Activated naive CD4-positive, alpha-beta T cell (primary cell): ENCODE measurements at regions not wholly inside any gene's neighbourhood (a gene's known extent, or its start where the extent isn't known, plus 50 kb on each side); places are given as distances from the start of the nearest gene placed in this dataset.

ENCODE experiments used
- DNase-seq, 4 experiments: peaks; one replicate each; lab custom pipeline; 2025; lab: John Stamatoyannopoulos, UW

DNA sequence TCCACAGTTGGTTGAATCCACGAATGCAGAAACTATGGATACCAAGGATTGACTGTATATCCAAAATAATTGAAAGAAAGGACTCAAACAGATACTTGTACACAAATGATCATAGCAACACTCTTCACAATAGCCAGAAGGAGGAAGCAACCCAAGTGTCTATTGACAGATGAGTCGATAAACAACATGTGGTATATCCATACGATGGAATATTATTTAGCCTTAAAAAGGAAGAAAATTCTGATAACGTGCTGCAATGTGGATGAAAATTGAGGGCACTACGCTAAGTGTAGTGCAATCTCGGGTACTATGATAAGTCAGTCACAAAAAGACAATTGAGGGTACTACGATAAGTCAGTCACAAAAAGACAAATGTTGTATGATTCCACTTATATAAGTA is 83.6 kb upstream of the CPEB4 start:
- DNase-seq, result no peak

DNA sequence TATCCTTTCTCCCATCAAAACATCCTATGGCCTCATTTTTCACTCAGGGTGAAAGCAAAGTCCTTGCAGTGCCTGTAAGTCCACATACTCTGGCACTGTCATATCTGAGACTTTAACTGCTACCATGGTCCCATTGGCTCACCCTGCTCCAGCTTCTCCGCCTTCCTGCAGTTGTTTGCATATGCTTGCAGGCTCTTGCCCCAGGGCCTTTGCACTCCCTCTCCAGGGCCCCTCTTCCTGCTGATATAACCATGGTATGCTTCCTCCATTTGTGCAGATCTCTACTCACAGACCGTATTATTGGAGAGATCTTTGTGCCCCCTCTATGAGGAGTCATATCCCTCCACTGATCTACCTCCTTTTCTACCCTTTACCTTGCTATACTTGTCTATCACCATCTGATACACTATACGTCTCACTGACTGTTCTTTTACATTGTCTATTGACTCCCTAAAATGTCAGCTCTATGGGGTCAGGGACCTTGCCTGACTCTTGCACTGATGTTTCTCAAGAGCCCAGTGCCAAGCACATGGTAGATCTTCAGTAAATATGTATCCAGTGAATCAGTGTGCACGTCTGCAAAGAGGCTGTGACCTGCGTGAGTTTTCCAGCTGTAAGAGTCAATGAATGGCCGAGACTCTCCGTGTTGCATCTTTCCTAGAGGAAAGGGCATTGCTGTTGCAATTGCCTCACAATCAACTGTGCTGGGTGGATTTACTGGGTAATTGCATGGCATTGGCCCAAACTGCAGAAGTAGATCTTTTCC is 81.7 kb upstream of the CPEB4 start:
- no peak for DNase-seq

DNA sequence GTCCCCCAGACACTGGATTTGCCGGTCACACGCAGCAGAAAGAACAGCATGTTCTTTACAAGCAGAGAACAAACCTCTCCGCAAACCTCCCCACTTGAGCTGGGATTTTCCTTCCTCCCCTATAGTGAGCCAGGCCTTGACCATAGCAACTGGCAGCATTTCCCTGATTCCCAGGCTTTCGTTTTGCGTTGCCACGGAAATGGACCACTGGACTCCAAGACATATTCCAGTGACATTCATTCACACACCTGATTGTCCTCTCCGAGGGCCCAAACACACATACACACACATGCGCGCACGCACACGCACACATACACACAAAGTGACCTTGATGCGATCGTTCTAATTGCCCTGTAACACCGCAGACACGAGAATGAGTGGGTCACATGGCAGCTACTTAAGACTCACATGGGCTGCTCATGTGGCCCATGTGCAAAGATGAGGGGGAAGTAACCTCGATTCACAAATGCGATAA is 80.9 kb upstream of the CPEB4 start:
- no peak for DNase-seq

DNA sequence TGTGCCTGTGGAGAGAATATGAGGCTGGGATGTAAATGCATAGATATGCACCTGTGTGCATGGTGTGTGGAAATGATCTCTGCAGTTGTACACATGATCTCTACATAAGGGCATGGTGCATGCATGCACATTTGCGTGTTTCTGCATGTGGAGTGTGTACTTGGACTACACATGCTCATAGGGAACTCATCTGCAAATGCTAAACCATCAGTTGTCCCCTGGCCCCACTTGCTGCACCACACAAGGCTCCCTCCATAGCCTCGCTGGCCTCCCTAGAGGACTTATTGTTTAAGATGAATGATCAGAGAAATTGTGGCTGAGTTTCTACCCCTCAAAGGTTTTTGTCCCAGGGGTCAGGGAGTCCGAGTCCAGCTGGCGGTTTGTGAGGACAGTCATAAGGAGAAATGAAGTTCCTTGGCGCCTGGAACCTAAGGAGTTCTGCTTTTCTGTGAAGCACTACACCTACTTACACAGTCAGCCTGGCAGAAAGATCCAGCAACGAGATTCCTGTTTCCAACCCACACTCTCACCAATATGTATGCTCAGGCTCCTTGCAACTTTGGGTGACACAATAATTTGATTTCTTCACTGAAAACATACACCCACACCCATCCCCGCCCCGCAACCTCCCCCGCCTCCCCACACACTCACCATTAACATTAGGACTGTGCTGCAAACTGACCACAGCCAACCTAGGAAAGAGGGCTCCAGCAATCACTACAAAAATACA is 79.9 kb upstream of the CPEB4 start:
- DNase-seq, result no peak

DNA sequence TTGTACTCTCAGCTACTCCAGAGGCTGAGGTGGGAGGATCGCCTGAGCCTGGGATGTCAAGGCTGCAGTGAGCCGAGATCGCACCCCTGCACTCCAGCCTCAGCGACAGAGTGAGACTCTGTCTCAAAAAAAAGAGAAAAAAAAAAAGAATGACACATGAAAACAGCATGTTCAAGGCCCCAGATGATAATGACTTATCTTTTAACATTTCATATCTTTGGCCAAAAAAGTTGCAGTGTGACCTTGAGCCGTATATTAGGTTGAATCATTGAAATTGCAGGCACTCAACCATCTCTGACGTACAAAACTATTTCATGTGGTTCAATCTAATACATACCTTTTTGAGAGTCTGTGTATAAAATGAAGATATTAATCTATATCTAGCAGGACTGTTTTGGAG is 79.1 kb upstream of the CPEB4 start:
- no peak for DNase-seq

DNA sequence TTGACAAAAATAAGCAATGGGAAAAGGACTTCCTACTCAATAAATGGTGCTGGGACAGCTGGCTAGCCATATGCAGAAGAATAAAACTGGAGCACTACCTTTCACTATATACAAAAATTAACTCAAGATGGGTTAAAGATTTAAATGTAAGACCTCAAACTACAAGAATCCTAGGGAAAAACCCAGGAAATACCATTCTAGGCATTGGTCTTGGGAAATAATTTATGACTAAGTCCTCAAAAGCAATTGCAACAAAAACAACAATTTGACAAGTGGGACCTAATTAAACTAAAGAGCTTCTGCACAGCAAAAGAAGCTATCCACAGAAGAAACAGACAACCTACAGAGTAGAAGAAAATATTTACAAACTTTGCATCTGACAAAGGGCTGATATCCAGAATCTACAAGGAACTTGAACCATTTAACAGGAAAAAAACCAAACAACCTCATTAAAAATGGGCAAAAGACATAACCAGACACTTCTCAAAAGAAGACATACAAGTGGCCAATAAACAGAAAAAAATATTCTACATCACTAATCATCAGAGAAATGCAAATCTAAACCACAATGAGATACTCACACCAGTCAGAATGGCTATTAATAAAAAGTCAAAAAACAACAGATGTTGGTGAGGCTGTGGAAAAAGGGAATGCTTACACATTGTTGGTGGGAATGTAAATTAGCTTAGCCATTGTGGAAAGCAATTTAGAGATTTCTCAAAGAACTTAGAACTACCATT is 75.2 kb upstream of the CPEB4 start:
- DNase-seq, result no peak

DNA sequence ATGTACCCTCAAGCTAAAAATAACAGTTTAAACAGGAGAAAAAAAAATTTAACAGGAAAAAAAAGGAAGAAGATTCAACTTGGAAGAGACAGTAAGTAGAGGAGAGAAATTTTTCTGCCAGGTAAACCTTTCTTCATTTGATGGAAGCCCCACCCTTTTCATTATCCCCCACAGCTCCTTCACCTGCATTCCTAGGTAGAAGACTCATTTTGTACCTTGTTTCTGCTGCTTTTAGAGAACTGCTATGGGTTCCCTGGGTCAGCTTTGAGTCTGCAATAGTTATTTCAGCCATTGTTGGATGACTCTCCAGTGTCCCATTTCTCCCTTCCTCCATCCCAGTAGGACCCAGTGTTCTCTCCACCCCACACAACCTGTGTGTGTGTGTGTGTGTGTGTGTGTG is 74.1 kb upstream of the CPEB4 start:
- DNase-seq, result no peak

DNA sequence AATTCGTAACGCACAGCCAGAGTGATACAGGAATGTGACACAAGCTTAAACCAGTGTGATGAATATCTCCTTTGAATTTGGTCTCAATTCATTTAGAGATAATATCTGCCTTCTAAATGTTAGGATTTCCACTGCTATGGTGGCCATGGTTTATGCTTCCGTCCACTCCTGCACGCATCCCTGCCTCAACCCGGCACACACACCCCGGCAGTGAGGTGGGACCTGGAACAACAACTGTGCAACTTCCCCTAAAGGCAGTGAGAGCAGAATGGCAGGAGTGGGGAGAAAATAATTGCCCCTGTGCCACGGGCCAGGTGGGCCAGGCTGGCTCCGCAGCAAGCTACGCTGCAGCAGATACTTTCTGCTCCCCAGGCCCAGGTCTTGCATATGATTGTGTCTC is 72.6 kb upstream of the CPEB4 start:
- DNase-seq, result no peak

DNA sequence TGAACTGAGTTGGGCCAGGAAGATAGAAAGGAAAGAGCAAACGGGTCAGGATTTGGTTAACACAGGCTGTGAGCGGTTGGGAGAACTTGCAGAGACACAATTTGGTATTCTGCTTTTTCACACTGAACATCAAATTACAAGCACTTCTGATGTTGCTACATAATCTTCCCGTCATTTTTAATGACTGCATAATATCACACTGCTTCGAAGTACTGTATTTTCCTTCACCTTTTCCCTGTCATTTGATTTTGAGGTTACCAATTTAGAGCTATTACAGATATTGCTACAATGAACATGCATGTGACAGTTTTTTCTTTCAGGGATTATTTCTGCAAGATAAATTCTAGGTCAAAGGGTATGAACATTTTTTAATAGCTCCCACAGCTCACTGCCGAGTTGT is 71.4 kb upstream of the CPEB4 start:
- DNase-seq, result no peak

DNA sequence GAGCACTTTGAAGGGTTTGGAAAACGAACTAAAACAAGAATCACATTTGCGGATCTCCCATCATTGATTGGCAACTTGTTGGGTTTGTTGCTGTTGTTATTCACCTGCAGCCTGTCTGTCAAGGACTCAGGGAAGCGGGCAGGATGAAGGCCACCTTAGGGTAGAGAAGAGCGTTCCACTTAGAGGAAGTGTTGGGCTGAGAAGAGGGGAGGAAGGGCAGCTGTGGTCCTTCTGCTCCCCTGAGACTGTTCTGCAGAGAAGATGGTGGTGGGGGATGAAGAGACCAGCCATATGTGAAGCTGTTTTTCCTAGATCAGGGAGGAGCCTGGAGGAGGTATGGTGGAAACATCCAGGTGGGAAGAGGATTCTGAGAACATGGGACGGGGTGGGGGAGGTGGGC is 70.6 kb upstream of the CPEB4 start:
- DNase-seq, result no peak

DNA sequence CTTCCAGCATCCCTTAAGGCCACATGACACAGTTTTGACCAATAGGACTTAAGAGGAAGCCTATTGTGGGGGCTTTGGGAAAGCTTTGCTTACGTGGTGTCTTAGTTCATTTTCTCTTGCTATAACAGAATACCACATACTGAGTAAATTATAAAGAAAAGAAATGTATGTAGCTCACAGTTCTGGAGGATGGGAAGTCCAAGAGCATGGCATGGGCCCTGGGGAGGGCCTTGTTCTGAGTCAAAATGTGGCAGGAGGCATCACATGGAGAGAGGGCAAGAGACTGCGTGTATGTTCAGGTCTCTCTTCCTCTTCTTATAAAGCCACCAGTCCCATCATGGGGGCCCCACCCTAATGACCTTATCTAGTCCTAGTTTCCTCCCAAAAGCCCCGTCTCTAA is 68.6 kb upstream of the CPEB4 start:
- no peak for DNase-seq

DNA sequence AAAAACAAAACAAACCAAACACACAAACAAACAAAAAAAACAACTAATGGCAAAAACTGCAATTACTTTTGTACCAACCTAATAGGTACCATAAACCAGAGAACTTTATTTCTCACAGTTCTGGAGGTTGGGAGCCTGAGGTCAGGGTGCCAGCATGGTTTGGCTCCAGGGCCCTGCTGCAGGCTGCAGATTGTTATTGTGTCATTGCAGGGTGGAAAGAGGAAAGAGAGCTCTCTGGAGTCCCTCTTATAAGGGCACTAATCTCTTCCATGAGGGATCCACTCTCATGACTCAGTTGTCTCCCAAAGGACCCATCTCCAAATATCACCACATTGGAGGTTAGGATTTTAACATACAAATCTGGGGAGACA is 64.9 kb upstream of the CPEB4 start:
- no peak for DNase-seq

DNA sequence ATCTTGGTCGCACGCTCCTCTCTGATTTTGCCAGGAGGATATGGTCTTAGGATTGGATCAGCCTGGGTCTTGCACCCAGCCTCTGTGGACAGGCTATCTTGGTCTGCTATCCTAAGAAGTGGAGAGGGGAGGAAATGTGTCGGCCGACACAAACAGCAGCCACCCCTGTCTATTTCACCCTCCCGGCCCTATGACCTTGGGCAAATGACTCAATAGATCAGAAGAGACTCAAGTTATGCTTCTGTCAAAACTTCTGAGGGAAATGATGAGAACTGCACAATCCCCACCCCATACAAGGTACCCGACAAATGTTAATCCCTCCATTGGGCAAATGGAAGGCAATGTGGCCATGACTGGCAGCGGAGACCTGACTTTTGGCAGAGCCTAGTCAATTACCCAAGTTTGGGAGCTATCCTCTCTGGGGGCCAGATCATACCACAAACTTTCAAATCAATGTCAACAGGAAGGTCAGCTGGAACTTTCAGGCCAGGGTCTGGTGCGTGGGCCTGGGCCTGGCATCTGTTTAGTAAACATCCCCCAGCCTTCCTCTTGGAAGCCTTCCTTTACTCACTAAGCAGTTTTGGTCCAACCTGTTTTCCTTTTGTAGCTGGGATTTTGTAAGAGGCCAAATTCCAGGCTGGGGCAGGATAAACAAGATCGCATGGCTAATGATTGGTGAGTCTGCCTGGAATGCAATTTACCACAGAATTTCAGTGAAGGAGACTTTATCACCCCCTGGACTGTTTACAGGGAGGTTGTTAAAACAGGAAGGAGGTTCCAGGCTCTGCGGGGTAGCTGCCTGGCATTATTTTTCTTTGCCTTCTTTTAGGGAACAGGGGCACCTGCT is 64.2 kb upstream of the CPEB4 start:
- no peak for DNase-seq

DNA sequence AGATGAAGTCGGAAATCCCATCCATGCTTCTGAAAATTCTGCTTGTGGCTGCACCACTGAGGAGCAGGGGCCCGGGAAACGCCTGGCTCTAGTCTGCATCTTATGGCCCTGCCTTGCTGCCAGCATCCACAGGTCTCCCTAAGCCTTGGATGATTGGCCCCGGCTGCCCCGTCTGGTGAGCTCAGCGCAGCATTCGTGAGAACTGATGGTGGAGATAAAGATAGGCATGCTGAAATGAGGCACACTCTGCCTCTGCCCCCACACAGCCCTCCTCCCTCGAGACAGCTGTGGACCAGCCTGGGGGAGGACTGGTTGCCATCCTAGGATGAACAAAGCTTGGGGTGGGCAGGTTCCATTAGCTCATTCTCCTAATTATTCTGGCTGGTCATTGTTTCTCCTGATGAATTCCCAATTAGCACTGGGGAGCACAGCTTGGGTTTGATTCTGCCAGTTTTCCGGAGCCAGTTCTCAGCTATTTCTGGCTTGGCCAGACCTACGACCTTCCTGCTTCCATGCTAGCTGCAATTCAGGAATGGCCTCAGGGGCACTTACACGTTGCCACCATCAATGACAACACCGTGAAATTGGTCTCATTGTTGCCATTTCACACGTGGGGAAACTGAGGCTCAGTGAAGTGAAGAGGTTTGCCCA is 62.8 kb upstream of the CPEB4 start:
- no peak for DNase-seq

DNA sequence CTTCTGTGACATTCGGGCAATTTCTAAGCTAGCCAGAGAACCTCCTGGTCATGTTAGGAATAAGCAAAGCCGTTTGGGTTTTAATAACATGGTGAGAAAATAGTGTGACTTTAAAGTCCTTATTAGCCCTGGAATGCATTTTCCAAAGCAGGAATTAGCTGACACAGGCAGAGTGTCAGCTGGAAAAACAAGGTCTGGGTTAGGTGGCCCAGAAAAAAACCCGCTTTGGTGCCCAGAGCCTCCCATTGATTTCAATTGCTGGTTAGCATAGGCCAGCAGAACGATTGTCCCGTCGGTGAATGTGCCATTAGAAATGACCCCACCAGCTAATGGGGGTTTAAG is 62.1 kb upstream of the CPEB4 start:
- no peak for DNase-seq

DNA sequence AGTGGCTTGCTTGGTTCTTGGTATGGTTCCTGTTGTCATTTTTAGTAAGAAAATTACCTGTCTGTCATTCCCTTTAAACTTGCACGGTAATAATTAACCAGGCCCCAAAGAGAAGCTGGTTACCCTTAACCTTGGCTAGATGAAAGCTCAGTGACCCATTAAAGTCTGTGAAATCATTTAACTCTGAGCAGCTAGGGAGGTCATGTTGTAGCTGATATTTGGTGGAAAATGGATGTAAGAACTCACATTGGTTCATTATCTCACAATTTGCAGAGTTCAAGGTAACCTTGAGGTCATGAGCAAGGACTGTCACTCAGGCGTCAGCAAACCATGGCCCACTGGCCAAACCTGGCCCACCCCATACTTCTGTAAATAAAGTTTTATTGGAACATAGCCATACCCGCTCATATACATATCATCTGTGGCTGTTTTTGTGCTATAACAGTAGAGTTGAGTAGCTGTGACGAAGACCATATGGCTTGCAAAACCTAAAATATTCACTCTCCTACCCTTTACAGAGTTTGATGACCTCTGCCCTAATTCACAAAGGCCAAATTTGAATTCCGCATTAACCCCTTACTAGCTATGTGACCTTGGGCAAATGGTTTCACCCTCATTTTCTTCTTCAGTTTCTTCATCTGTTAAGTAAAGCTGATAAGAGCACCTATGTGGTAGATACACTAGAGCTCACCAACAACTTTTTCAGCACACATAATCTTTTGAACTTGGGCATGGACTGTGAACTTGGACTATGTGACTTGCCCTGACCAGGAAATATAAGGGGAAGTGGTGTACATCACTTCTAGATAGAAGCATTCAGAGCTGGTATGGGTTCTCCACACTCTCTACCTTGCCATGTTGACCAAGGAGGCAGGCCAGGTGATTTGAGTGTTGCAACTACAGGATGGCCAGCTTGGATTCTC is 61.5 kb upstream of the CPEB4 start:
- DNase-seq, result no peak

DNA sequence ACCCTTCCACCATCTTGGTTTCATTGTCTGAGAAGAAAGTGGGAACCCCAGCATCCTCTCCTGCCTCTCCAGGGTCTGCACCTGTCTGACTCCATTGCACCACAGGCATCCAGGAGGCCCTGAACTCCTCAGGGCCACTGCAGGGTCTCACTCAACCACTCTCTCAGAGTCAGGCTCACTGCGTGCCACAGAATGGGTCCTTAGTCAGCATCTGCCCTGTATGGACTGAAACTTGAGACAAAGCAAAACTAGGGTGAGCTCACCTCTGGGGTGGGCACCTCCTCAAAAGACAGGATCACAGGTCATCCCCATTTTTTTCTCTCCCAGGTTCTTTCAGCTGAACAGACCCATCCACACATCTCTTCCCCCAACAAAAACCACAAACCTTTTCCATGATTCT is 59.2 kb upstream of the CPEB4 start:
- DNase-seq, result no peak

DNA sequence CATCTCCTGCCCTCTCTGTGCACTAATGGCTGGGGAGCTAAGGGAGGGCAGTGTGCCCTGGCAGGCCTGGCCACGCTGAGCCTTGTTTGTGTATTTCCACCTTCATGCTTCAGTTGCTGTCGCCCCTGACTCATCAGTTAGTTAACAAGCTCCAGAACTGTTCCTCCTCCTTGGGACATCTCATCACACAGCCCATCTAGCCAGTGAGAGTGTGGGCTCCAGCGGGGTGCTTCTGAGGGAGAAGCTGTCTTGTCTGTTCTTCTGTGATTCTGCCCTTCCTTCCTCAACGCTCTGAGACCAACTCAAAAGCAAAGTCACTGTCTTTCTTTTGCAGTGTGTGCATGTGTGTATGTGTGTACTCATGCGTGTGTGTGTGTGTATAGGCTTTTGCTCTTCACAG is 58.3 kb upstream of the CPEB4 start:
- DNase-seq, result no peak

DNA sequence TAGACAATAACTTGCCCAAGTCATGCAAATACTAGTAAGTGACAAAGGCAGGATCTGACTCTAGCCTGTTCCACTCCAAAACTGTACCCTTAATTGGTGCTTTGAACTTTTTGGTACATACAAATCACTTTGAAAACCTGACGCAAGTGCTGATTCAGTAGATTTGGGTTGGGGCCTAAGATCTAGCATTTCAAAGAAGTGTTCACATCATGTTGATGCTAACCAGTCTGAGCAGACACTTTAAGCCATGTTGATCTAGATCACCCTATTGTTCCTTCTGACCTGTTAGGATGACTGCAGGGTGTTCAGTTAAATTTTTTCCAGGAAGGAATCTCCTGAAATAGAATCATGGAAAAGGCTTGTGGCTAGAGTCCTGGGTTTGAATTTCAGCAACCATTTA is 57.7 kb upstream of the CPEB4 start:
- no peak for DNase-seq

DNA sequence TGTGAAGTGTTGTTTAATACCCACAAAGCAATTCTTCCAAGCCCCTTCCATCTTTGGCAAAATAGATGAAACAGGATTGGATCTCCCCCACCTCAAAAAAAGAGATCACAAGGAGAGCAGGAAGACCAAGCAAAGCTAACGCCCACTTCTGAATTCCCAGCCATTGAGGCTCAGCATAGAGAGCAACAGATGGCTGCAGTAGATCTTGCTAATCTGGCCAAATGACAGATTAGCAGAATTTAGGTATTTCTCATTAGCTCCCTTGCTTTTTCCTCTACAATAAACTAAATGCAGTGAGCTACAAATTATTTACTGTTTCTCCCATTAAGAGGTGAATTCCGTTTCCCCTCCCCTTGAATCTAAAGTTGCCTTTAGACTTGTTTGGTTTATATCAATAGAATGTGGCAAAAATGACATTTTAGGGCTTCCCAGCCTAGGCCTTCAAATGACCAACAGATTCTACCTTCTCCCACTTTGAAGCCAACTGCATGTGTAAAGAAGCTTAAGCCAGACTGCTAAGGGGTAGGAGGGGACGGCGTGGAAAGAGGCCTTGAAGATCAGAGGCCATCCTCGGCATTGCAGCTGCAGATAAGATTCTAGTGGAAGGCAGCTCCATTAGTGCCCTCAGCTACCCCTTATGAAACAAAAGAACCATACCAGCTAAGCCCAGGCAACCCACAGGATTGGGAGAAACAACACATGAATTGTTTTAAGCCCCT is 56.8 kb upstream of the CPEB4 start:
- DNase-seq, result no peak
